ENCODE measurements at regions not wholly inside any gene's neighbourhood (a gene's known extent, or its start where the extent isn't known, plus 50 kb on each side); places are given as distances from the start of the nearest gene placed in this dataset.

- H3K9me3 ChIP-seq (ENCODE audit: insufficient read depth in 2 of 2, low read depth in 1 of 2, low read length in 1 of 2) = peaks cover 13 to 16% of the 10 kb centered on the region in 2 experiments
- H3K56ac ChIP-seq (replicated peaks; ENCODE audit: insufficient read length, low read depth, low read length) = no peak overlapping the region
- H4K20me1 ChIP-seq (replicated peaks in 1 of 2; ENCODE audit: control insufficient read depth in 1 of 2, insufficient read depth in 2 of 2, low read length in 2 of 2) = no peaks in the 10 kb centered on the region
- no peaks in the 10 kb centered on the region for H3K23me2 ChIP-seq (ENCODE audit: low read depth, low read length)
- no peaks in the 10 kb centered on the region; a peak in 1 of 7 replicates for H3K27me3 ChIP-seq (replicated peaks in 1 of 4; ENCODE audit: control insufficient read depth in 3 of 4, extremely low read depth in 1 of 4, insufficient read depth in 3 of 4, low read length in 3 of 4)
- H4K5ac ChIP-seq (ENCODE audit: insufficient read length, low read depth, low read length) = no peak overlapping the region
- no peak overlapping the region for H2AK5ac ChIP-seq (ENCODE audit: low read depth, low read length)
- H3K36me3 ChIP-seq (ENCODE audit: control insufficient read depth in 2 of 4, insufficient read depth in 4 of 4, low read length in 3 of 4) = no peaks in the 10 kb centered on the region
- WGBS, 2 experiments (ENCODE audit: extremely low coverage in 1 of 2, insufficient coverage in 1 of 2, insufficient read length in 1 of 2, insufficient replicate concordance in 2 of 2, low coverage in 1 of 2, low lambda C conversion rate in 2 of 2, missing lambda C conversion rate in 1 of 2) = 100% methylated on average over 1 of the region's 1 CpG; no CpG with 5 or more reads in 1 of the 2 experiments
- no peak for FAIRE-seq
- H3K79me2 ChIP-seq (ENCODE audit: control insufficient read depth in 1 of 2, insufficient read depth in 2 of 2, low read length in 2 of 2) = no peaks in the 10 kb centered on the region
- H3K27ac ChIP-seq (ENCODE audit: low read depth, low read length) = no peak overlapping the region
- H3K79me1 ChIP-seq (ENCODE audit: low read depth, low read length) = no peaks in the 10 kb centered on the region
- no peak overlapping the region for H3K4me3 ChIP-seq (ENCODE audit: extremely low read depth in 1 of 4, insufficient read depth in 2 of 4, low read depth in 3 of 4, low read length in 4 of 4)
- H4K91ac ChIP-seq (replicated peaks; ENCODE audit: insufficient read length, low read length) = no peak overlapping the region
- H2BK5ac ChIP-seq (ENCODE audit: low read depth, low read length) = no peak overlapping the region
- CTCF ChIA-PET (ENCODE audit: partially characterized antibody) = interaction anchor here (4.0 kb wide), 1 partner anchor 10 kb away, joined by 22 read pairs; no protein-coding TSS in a partner anchor
- H3K9ac ChIP-seq (replicated peaks in 1 of 4; ENCODE audit: extremely low read depth in 1 of 4, low read depth in 3 of 4, low read length in 3 of 4) = no peak overlapping the region
- no peak overlapping the region for H3K23ac ChIP-seq (ENCODE audit: insufficient read length)
- H4K8ac ChIP-seq (ENCODE audit: extremely low read depth, insufficient read depth, low read length) = no peak overlapping the region
- H2AFZ ChIP-seq (ENCODE audit: low read length) = no peak overlapping the region
- no peak overlapping the region for H2BK120ac ChIP-seq (replicated peaks; ENCODE audit: low read depth, low read length)
- no peak for TF ChIP-seq RNF2 (IDR thresholded peaks at IDR 0.05; ENCODE audit: borderline replicate concordance, low read depth, low read length, missing control alignments, poor library complexity, severe bottlenecking)
- TF ChIP-seq CHD2 (IDR thresholded peaks at IDR 0.05; ENCODE audit: low read length) = no peak
- TF ChIP-seq SP4 (IDR thresholded peaks at IDR 0.05; ENCODE audit: low read length) = no peak
- TF ChIP-seq SP1 (IDR thresholded peaks at IDR 0.05; ENCODE audit: low read depth, low read length) = no peak
- TF ChIP-seq TBP (IDR thresholded peaks at IDR 0.05; ENCODE audit: low read depth, low read length) = no peak
- TF ChIP-seq CEBPB (IDR thresholded peaks at IDR 0.05; ENCODE audit: low read depth, low read length) = peak; percentile 75
- TF ChIP-seq EZH2 (IDR thresholded peaks at IDR 0.05; ENCODE audit: low read depth, low read length, severe bottlenecking) = no peak
- H3K14ac ChIP-seq (ENCODE audit: insufficient read length) = no peak overlapping the region
- no peak overlapping the region for H3K4ac ChIP-seq (replicated peaks; ENCODE audit: insufficient read length, low read depth, low read length)
- POLR2A ChIA-PET (ENCODE audit: partially characterized antibody) = no interaction called here
- no peak for DNase-seq (ENCODE audit: low read depth in 1 of 2, low spot score in 2 of 2)
- H3K4me1 ChIP-seq (replicated peaks in 1 of 4; ENCODE audit: control insufficient read depth in 3 of 4, insufficient read depth in 4 of 4, low read length in 3 of 4) = no peaks in the 10 kb centered on the region
- H2BK15ac ChIP-seq (ENCODE audit: low read length) = no peak overlapping the region
- no peak overlapping the region for H2BK12ac ChIP-seq (ENCODE audit: low read depth, low read length)
- no peak overlapping the region for H3K18ac ChIP-seq (ENCODE audit: extremely low read depth, low read length)
- no peak overlapping the region for H2BK20ac ChIP-seq (ENCODE audit: low read length)
- H3K4me2 ChIP-seq (ENCODE audit: insufficient read depth in 1 of 2, low read depth in 2 of 2, low read length in 2 of 2) = no peak overlapping the region
These were observed 385.5 kb downstream of the TMEM114 start for GRCh38 chr16:8204769-8205168.
